IMR-90 (cell line): ENCODE measurements at regions not wholly inside any gene's neighbourhood (a gene's known extent, or its start where the extent isn't known, plus 50 kb on each side); places are given as distances from the start of the nearest gene placed in this dataset.
"Not testable (repeated sequence)": the region's sequence is repeated elsewhere in the genome, so short reads cannot be mapped to it uniquely, and the experiment has no call there.

ENCODE experiments used
- BHLHE40 ChIP-seq: fragments of 150-350 bp; IDR thresholded peaks from 2 replicates; pipeline ENCODE4 v1.6.1; 2016; ENCODE audit warnings: mild to moderate bottlenecking, low read depth, low read length
- CHD1 ChIP-seq: IDR thresholded peaks from 2 replicates; pipeline ENCODE4 v1.6.1; 2012; ENCODE audit warnings: low read depth, low read length, improper control_type of control experiment
- CTCF ChIP-seq: conservative IDR thresholded peaks from 2 replicates; pipeline ENCODE4 v1.5.1; 2012; ENCODE audit warnings: mild to moderate bottlenecking, low read depth, low read length, improper control_type of control experiment
- MAFK ChIP-seq: IDR thresholded peaks from 2 replicates; pipeline ENCODE4 v1.6.1; 2012; ENCODE audit warnings: low read depth, low read length, improper control_type of control experiment
- MXI1 ChIP-seq: IDR thresholded peaks from 2 replicates; pipeline ENCODE4 v1.6.1; 2012; ENCODE audit warnings: low read depth, mild to moderate bottlenecking, low read length, moderate library complexity, borderline replicate concordance
- NFE2L2 ChIP-seq: fragments of 150-350 bp; IDR thresholded peaks from 2 replicates; pipeline ENCODE4 v1.6.1; 2016; ENCODE audit warnings: low read depth, mild to moderate bottlenecking, low read length
- POLR2A ChIP-seq: IDR thresholded peaks from 2 replicates; pipeline ENCODE4 v1.6.1; 2012; ENCODE audit warnings: mild to moderate bottlenecking, low read depth, low read length
- RAD21 ChIP-seq: IDR thresholded peaks from 2 replicates; pipeline ENCODE4 v1.6.1; 2012; ENCODE audit warnings: low read length, improper control_type of control experiment
- RFX5 ChIP-seq: IDR thresholded peaks from 2 replicates; pipeline ENCODE4 v1.8.0; 2012; ENCODE audit warnings: low read depth, mild to moderate bottlenecking, low read length, moderate library complexity
- SMC3 ChIP-seq: fragments of 150-350 bp; IDR thresholded peaks from 2 replicates; pipeline ENCODE4 v1.6.1; 2016; ENCODE audit warnings: low read depth, mild to moderate bottlenecking, antibody characterized with exemption, low read length, moderate library complexity

GRCh38 chr9:42364410-42365243 lies 181.2 kb downstream of the SPATA31A6 start:
- TF ChIP-seq CTCF, POLR2A, MAFK, BHLHE40, RFX5, MXI1, CHD1, NFE2L2, SMC3, RAD21: not testable (repeated sequence)
